Neural progenitor cell (in vitro differentiated cells): ENCODE measurements at regions not wholly inside any gene's neighbourhood (a gene's known extent, or its start where the extent isn't known, plus 50 kb on each side); places are given as distances from the start of the nearest gene placed in this dataset.

Experiments used
- EZH2 ChIP-seq: fragments of 200-600 bp; sonication (generic); IDR thresholded peaks from 2 replicates; pipeline ENCODE4 v1.6.1; 2017; ENCODE audit warnings: antibody characterized with exemption, mild to moderate bottlenecking, moderate library complexity
- TF ChIP-seq, protein P1 (sequence below): fragments of 200-600 bp; sonication (generic); IDR thresholded peaks from 2 replicates; pipeline ENCODE4 v1.5.1; 2017; ENCODE audit warnings: antibody characterized with exemption, mild to moderate bottlenecking

GRCh38 chr3:193862843-193863242 is 269.8 kb downstream of the OPA1 start:
- TF ChIP-seq, protein P1, sequence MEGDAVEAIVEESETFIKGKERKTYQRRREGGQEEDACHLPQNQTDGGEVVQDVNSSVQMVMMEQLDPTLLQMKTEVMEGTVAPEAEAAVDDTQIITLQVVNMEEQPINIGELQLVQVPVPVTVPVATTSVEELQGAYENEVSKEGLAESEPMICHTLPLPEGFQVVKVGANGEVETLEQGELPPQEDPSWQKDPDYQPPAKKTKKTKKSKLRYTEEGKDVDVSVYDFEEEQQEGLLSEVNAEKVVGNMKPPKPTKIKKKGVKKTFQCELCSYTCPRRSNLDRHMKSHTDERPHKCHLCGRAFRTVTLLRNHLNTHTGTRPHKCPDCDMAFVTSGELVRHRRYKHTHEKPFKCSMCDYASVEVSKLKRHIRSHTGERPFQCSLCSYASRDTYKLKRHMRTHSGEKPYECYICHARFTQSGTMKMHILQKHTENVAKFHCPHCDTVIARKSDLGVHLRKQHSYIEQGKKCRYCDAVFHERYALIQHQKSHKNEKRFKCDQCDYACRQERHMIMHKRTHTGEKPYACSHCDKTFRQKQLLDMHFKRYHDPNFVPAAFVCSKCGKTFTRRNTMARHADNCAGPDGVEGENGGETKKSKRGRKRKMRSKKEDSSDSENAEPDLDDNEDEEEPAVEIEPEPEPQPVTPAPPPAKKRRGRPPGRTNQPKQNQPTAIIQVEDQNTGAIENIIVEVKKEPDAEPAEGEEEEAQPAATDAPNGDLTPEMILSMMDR: no peak
- TF ChIP-seq EZH2: no peak
